ENCODE measurements at regions not wholly inside any gene's neighbourhood (a gene's known extent, or its start where the extent isn't known, plus 50 kb on each side); places are given as distances from the start of the nearest gene placed in this dataset.

GRCh38 chr4:156499684-156500083 is 471.9 kb downstream of the PDGFC start:
- TF ChIP-seq CTCF (conservative IDR thresholded peaks at IDR 0.05; ENCODE audit: low read length) (no peak), EZH2phosphoT487 (IDR thresholded peaks at IDR 0.05; ENCODE audit: borderline replicate concordance, low read depth, low read length) (no peak)

Measured in OCI-LY7 (cell line).